GM13976 (cell line): ENCODE measurements at regions not wholly inside any gene's neighbourhood (a gene's known extent, or its start where the extent isn't known, plus 50 kb on each side); places are given as distances from the start of the nearest gene placed in this dataset.

Source experiments
- DNase-seq: peaks from one replicate; pipeline ENCODE4 v3.0.0; 2012; ENCODE audit warnings: low spot score
- in situ Hi-C: fragments of 300-500 bp; cut with MboI; formaldehyde crosslinking; loops from one replicate; pipeline ENCODE4 v1.12.0; 2022; ENCODE audit warnings: low sequenced_read_pairs, mixed read lengths, inconsistent platforms; ENCODE audit not compliant: unreplicated experiment
- TF ChIP-seq, protein P1 (sequence below): IDR thresholded peaks from 2 replicates; pipeline ENCODE4 v1.5.1; 2012; ENCODE audit warnings: borderline replicate concordance, mild to moderate bottlenecking; ENCODE audit not compliant: insufficient read depth; ENCODE audit errors: extremely low read depth, missing control alignments, control extremely low read depth

DNA sequence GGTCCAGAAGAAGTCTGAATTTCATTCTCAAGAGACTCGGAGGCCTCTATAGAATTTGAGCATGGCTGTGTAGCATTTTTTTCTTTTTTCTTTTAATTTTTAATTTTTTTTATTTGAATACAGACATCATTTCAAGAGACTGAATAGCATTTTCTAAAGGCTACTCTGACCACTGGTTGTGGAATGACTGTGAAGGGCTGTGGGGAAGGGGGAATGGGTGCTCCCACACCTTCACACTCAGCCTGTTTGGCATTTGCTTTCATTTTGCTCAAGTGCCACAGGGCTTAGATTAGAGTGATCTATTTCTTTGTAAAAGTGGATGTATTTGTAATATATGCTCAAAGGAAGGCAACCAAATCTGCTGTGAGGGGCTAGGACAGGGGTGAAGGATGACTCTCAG lies 142.0 kb upstream of the SPOPL start:
- DNase-seq: no peak
- in situ Hi-C loops: no loop called here
- TF ChIP-seq, protein P1, sequence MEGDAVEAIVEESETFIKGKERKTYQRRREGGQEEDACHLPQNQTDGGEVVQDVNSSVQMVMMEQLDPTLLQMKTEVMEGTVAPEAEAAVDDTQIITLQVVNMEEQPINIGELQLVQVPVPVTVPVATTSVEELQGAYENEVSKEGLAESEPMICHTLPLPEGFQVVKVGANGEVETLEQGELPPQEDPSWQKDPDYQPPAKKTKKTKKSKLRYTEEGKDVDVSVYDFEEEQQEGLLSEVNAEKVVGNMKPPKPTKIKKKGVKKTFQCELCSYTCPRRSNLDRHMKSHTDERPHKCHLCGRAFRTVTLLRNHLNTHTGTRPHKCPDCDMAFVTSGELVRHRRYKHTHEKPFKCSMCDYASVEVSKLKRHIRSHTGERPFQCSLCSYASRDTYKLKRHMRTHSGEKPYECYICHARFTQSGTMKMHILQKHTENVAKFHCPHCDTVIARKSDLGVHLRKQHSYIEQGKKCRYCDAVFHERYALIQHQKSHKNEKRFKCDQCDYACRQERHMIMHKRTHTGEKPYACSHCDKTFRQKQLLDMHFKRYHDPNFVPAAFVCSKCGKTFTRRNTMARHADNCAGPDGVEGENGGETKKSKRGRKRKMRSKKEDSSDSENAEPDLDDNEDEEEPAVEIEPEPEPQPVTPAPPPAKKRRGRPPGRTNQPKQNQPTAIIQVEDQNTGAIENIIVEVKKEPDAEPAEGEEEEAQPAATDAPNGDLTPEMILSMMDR: no peak

DNA sequence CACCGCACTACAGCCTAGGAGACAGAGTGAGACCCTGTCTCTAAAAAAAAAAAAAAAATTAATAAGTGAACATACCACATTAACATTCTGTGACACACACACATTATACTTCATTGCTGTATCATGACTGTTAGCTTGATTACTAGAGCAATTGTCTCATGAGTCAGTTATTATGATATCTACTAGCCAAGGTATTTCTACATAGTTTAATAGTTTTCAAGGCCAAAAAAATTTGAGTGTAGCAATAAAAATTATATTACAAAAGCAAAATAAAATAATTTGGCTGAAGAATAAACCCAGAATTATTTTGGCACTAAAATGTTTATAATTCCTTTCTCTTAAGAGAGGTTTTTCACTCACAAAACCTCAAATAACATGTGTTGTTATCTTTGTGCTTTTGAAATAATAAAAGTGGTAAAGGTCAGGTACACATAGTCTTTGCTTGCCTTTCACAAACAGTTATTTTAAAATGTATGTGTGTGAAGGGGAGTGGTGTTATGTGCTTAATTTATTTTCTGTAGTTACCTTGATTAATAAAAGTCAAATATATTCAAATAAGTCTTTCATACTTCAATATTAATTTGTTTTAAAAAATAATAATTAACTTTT lies 136.9 kb upstream of the SPOPL start:
- DNase-seq: no peak
- in situ Hi-C loops: no loop called here
- TF ChIP-seq, protein P1: no peak

DNA sequence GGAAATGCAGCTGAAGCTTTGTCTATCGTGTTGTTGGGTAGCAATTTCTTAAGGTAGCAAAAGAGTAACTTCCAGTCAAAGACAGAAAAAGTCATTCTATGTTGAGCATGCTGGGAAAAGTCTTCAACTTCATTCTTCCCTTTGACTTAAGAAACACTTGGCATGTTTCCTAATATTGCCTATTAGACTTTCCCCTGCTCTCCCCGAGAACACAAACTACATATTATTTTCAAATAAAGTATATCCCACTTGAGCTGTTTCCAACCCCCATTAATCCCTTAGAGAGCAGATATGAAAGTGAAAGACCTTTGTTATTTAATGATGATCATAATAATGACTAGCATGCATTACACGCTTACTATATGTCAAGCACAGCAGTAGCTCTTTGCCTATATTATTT lies 136.0 kb upstream of the SPOPL start:
- in situ Hi-C loops: no loop called here
- TF ChIP-seq, protein P1: no peak
- no peak for DNase-seq

DNA sequence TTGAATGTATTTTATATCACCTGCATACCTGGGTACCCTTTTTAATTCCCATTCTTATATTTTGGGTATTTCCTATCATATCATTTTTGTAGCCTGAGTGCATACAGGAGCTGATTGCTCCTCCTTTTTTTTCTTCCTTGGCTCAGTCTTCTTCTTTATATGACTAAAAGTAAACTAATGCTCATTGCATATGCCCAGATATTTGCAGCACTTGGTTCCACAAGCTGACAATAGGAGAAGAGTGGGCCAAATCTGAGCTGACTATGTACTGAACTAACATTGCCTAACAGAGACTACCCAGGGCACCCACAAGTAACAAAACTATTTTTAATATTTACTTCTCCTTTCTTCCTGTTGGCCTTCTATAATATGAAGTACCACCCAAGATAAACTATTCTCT lies 131.7 kb upstream of the SPOPL start:
- TF ChIP-seq, protein P1: no peak
- in situ Hi-C loops: no loop called here
- DNase-seq: no peak

DNA sequence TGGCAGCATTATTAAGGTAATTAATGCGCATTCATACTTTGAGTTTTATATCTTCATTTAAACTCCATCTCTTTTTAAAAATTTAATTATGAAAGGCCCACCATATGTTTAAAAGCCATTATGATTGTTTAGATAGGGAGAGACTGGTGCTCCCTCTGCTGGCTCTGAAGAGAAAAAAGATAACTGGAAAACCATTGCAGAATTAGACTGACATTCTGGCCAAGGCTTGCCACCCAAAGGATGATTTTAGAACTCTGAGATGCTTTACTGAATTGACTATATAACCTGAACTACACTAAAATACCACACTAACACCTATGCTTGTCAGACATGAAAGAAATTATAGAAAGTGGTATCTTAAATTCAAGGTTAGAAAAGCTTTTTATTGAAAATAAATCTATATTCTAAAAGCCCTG lies 127.6 kb upstream of the SPOPL start:
- in situ Hi-C loops: no loop called here
- TF ChIP-seq, protein P1: peak; percentile 48
- DNase-seq: peak; percentile 20

DNA sequence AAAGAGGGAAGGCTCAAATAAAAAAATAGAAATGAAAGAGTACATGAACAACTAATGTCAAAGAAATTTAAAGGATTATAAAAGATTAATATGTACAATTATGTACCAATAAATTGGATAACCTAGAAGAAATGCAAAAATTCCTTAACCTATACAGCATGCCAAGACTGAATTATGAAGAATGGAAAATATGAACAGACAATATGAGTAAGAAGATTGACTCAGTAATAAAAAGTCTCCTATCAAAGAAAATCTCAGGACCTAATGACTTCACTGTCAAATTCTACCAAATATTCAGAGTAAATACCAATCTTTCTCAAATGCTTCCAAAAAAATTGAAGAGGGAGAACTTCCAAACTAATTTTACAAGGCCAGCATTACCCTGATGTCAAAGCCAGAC lies 120.2 kb upstream of the SPOPL start:
- TF ChIP-seq, protein P1: no peak
- in situ Hi-C loops: loop anchor here (25.0 kb wide), 1 partner anchor 444 kb away; no protein-coding TSS in a partner anchor
- no peak for DNase-seq
